ENCODE measurements at regions not wholly inside any gene's neighbourhood (a gene's known extent, or its start where the extent isn't known, plus 50 kb on each side); places are given as distances from the start of the nearest gene placed in this dataset.

DNA sequence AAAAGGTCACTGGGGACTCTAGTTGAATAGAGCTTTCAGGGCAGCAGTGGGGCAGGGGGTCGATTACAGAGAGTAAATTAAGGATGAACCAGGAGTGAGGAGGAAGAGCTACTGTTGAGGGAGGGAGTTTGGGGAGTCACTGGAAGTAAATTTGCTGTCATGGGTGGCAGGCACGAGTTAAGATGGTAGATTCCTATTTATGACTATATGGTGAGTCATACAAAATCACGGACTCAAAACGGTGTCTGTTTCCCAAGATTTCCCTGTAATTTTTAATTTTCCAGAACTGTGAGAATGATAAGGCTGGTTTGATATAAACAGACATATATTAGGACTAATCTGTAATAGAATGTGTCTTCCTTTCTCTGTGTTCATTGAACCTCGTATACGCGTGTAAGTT, 287.6 kb upstream of the GOT2 start:
- TF ChIP-seq POLR2A (IDR thresholded peaks at IDR 0.05; ENCODE audit: insufficient read depth in 1 of 2, low read depth in 2 of 2, low read length in 2 of 2) (no peak), ZKSCAN1 (IDR thresholded peaks at IDR 0.05; ENCODE audit: low read length) (no peak), YY1 (IDR thresholded peaks at IDR 0.05; ENCODE audit: insufficient read depth, insufficient replicate concordance, low read depth, low read length) (no peak), NFIC (IDR thresholded peaks at IDR 0.05; ENCODE audit: low read length) (no peak), ETV6 (CRISPR knock-in tag; conservative IDR thresholded peaks at IDR 0.05) (no peak), ZNF550 (CRISPR knock-in tag; IDR thresholded peaks at IDR 0.05; ENCODE audit: borderline replicate concordance) (no peak), KDM5A (IDR thresholded peaks at IDR 0.05; ENCODE audit: borderline replicate concordance, low read length) (no peak), ZNF672 (CRISPR knock-in tag; IDR thresholded peaks at IDR 0.05) (no peak), POLR2AphosphoS5 (IDR thresholded peaks at IDR 0.05; ENCODE audit: low read depth, low read length) (no peak)
- TF ChIP-seq, protein P1, sequence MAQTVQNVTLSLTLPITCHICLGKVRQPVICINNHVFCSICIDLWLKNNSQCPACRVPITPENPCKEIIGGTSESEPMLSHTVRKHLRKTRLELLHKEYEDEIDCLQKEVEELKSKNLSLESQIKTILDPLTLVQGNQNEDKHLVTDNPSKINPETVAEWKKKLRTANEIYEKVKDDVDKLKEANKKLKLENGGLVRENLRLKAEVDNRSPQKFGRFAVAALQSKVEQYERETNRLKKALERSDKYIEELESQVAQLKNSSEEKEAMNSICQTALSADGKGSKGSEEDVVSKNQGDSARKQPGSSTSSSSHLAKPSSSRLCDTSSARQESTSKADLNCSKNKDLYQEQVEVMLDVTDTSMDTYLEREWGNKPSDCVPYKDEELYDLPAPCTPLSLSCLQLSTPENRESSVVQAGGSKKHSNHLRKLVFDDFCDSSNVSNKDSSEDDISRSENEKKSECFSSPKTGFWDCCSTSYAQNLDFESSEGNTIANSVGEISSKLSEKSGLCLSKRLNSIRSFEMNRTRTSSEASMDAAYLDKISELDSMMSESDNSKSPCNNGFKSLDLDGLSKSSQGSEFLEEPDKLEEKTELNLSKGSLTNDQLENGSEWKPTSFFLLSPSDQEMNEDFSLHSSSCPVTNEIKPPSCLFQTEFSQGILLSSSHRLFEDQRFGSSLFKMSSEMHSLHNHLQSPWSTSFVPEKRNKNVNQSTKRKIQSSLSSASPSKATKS (CRISPR knock-in tag; IDR thresholded peaks at IDR 0.05): no peak
- TF ChIP-seq, protein P2, sequence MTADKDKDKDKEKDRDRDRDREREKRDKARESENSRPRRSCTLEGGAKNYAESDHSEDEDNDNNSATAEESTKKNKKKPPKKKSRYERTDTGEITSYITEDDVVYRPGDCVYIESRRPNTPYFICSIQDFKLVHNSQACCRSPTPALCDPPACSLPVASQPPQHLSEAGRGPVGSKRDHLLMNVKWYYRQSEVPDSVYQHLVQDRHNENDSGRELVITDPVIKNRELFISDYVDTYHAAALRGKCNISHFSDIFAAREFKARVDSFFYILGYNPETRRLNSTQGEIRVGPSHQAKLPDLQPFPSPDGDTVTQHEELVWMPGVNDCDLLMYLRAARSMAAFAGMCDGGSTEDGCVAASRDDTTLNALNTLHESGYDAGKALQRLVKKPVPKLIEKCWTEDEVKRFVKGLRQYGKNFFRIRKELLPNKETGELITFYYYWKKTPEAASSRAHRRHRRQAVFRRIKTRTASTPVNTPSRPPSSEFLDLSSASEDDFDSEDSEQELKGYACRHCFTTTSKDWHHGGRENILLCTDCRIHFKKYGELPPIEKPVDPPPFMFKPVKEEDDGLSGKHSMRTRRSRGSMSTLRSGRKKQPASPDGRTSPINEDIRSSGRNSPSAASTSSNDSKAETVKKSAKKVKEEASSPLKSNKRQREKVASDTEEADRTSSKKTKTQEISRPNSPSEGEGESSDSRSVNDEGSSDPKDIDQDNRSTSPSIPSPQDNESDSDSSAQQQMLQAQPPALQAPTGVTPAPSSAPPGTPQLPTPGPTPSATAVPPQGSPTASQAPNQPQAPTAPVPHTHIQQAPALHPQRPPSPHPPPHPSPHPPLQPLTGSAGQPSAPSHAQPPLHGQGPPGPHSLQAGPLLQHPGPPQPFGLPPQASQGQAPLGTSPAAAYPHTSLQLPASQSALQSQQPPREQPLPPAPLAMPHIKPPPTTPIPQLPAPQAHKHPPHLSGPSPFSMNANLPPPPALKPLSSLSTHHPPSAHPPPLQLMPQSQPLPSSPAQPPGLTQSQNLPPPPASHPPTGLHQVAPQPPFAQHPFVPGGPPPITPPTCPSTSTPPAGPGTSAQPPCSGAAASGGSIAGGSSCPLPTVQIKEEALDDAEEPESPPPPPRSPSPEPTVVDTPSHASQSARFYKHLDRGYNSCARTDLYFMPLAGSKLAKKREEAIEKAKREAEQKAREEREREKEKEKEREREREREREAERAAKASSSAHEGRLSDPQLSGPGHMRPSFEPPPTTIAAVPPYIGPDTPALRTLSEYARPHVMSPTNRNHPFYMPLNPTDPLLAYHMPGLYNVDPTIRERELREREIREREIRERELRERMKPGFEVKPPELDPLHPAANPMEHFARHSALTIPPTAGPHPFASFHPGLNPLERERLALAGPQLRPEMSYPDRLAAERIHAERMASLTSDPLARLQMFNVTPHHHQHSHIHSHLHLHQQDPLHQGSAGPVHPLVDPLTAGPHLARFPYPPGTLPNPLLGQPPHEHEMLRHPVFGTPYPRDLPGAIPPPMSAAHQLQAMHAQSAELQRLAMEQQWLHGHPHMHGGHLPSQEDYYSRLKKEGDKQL (CRISPR knock-in tag; IDR thresholded peaks at IDR 0.05; ENCODE audit: low read depth): no peak
- TF ChIP-seq, protein P3, sequence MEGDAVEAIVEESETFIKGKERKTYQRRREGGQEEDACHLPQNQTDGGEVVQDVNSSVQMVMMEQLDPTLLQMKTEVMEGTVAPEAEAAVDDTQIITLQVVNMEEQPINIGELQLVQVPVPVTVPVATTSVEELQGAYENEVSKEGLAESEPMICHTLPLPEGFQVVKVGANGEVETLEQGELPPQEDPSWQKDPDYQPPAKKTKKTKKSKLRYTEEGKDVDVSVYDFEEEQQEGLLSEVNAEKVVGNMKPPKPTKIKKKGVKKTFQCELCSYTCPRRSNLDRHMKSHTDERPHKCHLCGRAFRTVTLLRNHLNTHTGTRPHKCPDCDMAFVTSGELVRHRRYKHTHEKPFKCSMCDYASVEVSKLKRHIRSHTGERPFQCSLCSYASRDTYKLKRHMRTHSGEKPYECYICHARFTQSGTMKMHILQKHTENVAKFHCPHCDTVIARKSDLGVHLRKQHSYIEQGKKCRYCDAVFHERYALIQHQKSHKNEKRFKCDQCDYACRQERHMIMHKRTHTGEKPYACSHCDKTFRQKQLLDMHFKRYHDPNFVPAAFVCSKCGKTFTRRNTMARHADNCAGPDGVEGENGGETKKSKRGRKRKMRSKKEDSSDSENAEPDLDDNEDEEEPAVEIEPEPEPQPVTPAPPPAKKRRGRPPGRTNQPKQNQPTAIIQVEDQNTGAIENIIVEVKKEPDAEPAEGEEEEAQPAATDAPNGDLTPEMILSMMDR (CRISPR knock-in tag; IDR thresholded peaks at IDR 0.05): no peak
- TF ChIP-seq, protein P4, sequence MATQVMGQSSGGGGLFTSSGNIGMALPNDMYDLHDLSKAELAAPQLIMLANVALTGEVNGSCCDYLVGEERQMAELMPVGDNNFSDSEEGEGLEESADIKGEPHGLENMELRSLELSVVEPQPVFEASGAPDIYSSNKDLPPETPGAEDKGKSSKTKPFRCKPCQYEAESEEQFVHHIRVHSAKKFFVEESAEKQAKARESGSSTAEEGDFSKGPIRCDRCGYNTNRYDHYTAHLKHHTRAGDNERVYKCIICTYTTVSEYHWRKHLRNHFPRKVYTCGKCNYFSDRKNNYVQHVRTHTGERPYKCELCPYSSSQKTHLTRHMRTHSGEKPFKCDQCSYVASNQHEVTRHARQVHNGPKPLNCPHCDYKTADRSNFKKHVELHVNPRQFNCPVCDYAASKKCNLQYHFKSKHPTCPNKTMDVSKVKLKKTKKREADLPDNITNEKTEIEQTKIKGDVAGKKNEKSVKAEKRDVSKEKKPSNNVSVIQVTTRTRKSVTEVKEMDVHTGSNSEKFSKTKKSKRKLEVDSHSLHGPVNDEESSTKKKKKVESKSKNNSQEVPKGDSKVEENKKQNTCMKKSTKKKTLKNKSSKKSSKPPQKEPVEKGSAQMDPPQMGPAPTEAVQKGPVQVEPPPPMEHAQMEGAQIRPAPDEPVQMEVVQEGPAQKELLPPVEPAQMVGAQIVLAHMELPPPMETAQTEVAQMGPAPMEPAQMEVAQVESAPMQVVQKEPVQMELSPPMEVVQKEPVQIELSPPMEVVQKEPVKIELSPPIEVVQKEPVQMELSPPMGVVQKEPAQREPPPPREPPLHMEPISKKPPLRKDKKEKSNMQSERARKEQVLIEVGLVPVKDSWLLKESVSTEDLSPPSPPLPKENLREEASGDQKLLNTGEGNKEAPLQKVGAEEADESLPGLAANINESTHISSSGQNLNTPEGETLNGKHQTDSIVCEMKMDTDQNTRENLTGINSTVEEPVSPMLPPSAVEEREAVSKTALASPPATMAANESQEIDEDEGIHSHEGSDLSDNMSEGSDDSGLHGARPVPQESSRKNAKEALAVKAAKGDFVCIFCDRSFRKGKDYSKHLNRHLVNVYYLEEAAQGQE (IDR thresholded peaks at IDR 0.05; ENCODE audit: borderline replicate concordance in 1 of 2, low read depth in 1 of 2, low read length in 2 of 2): no peak

All from HepG2 (cell line).